Keratinocyte (primary cell): ENCODE measurements at regions not wholly inside any gene's neighbourhood (a gene's known extent, or its start where the extent isn't known, plus 50 kb on each side); places are given as distances from the start of the nearest gene placed in this dataset.

ENCODE experiments used
- DNase-seq: peaks from one replicate; pipeline ENCODE4 v3.0.0-alpha.2; 2011; ENCODE audit warnings: low read depth, missing footprints, low spot score
- FAIRE-seq: peaks from 2 replicates; lab custom pipeline; 2011; peaks lifted over from hg19 to GRCh38; lab: Jason Lieb, UNC
- H2AFZ ChIP-seq: 2 replicates; pipeline ENCODE4 v1.6.0; 2012; ENCODE audit warnings: low read length, control low read depth, inconsistent platforms; ENCODE audit not compliant: control insufficient read depth
- H3K27ac ChIP-seq: 2 replicates; pipeline ENCODE4 v1.5.1; 2011; ENCODE audit warnings: low read length; ENCODE audit not compliant: control insufficient read depth, insufficient read depth
- H3K27me3 ChIP-seq: 3 replicates; pipeline ENCODE4 v1.6.0; 2011; ENCODE audit warnings: low read length; ENCODE audit not compliant: control insufficient read depth, insufficient read depth; ENCODE audit errors: extremely low read depth
- H3K36me3 ChIP-seq, 2 experiments: 2 replicates in 1 of 2; 3 replicates in 1 of 2; pipeline ENCODE4 v1.5.1; 2011; ENCODE audit warnings: low read length in 2 of 2, mild to moderate bottlenecking in 1 of 2; ENCODE audit not compliant: control insufficient read depth in 2 of 2, insufficient read depth in 2 of 2; ENCODE audit errors: extremely low read depth in 1 of 2
- H3K4me1 ChIP-seq: 3 replicates; pipeline ENCODE4 v1.5.1; 2011; ENCODE audit warnings: low read length; ENCODE audit not compliant: control insufficient read depth, insufficient read depth; ENCODE audit errors: extremely low read depth
- H3K4me2 ChIP-seq: 3 replicates; pipeline ENCODE4 v1.6.0; 2011; ENCODE audit warnings: low read depth, low read length; ENCODE audit not compliant: control insufficient read depth, insufficient read depth; ENCODE audit errors: extremely low read depth
- H3K4me3 ChIP-seq, 3 experiments: fragments of 200-600 bp in 1 of 3; sonication (generic) in 1 of 3; 2 replicates in 2 of 3; 3 replicates in 1 of 3; pipeline ENCODE4 v1.5.1; 2011 to 2016; ENCODE audit warnings: low read length in 3 of 3, mild to moderate bottlenecking in 3 of 3, control low read depth in 2 of 3, inconsistent platforms in 1 of 3, low read depth in 1 of 3, mixed read lengths in 1 of 3, mixed run types in 1 of 3, moderate library complexity in 1 of 3; ENCODE audit not compliant: control insufficient read depth in 2 of 3, insufficient read depth in 2 of 3; ENCODE audit errors: extremely low read depth in 1 of 3
- H3K79me2 ChIP-seq: 2 replicates; pipeline ENCODE4 v1.6.0; 2012; ENCODE audit warnings: low read length; ENCODE audit not compliant: control insufficient read depth, insufficient read depth
- H3K9ac ChIP-seq: 3 replicates; pipeline ENCODE4 v1.6.0; 2011; ENCODE audit warnings: low read length; ENCODE audit not compliant: control insufficient read depth, insufficient read depth; ENCODE audit errors: extremely low read depth
- H3K9me1 ChIP-seq: 3 replicates; pipeline ENCODE4 v1.6.0; 2011; ENCODE audit warnings: low read length; ENCODE audit not compliant: control insufficient read depth, insufficient read depth; ENCODE audit errors: extremely low read depth
- H3K9me3 ChIP-seq: 2 replicates; pipeline ENCODE4 v1.5.1; 2012; ENCODE audit warnings: low read depth, low read length; ENCODE audit not compliant: control insufficient read depth
- H4K20me1 ChIP-seq: 3 replicates; pipeline ENCODE4 v1.6.0; 2011; ENCODE audit warnings: low read length; ENCODE audit not compliant: control insufficient read depth, insufficient read depth; ENCODE audit errors: extremely low read depth
- CTCF ChIP-seq, 3 experiments: IDR thresholded peaks in 1 of 3; conservative IDR thresholded peaks in 1 of 3; optimal IDR thresholded peaks in 1 of 3; 2 replicates in 2 of 3; 3 replicates in 1 of 3; pipeline versions ENCODE3 to v1.5.1; 2011; ENCODE audit warnings: low read length in 3 of 3, mild to moderate bottlenecking in 3 of 3, moderate library complexity in 2 of 3, control low read depth in 1 of 3, inconsistent platforms in 1 of 3; ENCODE audit not compliant: insufficient read depth in 2 of 3; ENCODE audit errors: extremely low read depth in 1 of 3
- EZH2 ChIP-seq: IDR thresholded peaks from one replicate; pipeline ENCODE4 v1.6.1; 2012; ENCODE audit warnings: inconsistent platforms, mild to moderate bottlenecking, low read length, moderate library complexity
- dilution Hi-C: fragments of 300-500 bp; cut with MboI; formaldehyde crosslinking; loops from one replicate; pipeline ENCODE4 v1.7.0; 2020; ENCODE audit warnings: low sequenced_read_pairs; ENCODE audit not compliant: extremely low pct_ligation_motif_present

- TF ChIP-seq EZH2 (no peak), CTCF (optimal IDR thresholded peaks at IDR 0.05 in 1 of 3, IDR thresholded peaks at IDR 0.05 in 1 of 3, conservative IDR thresholded peaks at IDR 0.05 in 1 of 3; ENCODE audit: extremely low read depth in 1 of 3, insufficient read depth in 2 of 3, low read length in 3 of 3) (no peak)
- Histone ChIP-seq H3K9me1 (no peaks in the 10 kb centered on the region), H3K4me3 (no peak overlapping the region), H3K4me1 (no peaks in the 10 kb centered on the region), H3K36me3 (no peaks in the 10 kb centered on the region), H3K79me2 (no peaks in the 10 kb centered on the region), H3K4me2 (no peak overlapping the region), H3K27ac (no peak overlapping the region), H3K9ac (no peak overlapping the region), H3K9me3 (no peaks in the 10 kb centered on the region), H2AFZ (no peak overlapping the region), H3K27me3 (no peaks in the 10 kb centered on the region), H4K20me1 (no peaks in the 10 kb centered on the region)
- FAIRE-seq = no peak
- DNase-seq = no peak
- dilution Hi-C loops = no loop called here
Measured at GRCh38 chr9:11269036-11269435, 656.2 kb upstream of the PTPRD start.

GRCh38 chr9:11275158-11275695 lies 662.4 kb upstream of the PTPRD start:
- no peak overlapping the region for H3K27ac ChIP-seq
- no peak overlapping the region for H3K9ac ChIP-seq
- H3K4me3 ChIP-seq = no peak overlapping the region
- no peak for TF ChIP-seq EZH2
- no peak for TF ChIP-seq CTCF (optimal IDR thresholded peaks at IDR 0.05 in 1 of 3, IDR thresholded peaks at IDR 0.05 in 1 of 3, conservative IDR thresholded peaks at IDR 0.05 in 1 of 3; ENCODE audit: extremely low read depth in 1 of 3, insufficient read depth in 2 of 3, low read length in 3 of 3)
- no peaks in the 10 kb centered on the region for H3K27me3 ChIP-seq
- H3K79me2 ChIP-seq = no peaks in the 10 kb centered on the region
- H3K4me2 ChIP-seq = no peak overlapping the region
- no peak for DNase-seq
- dilution Hi-C loops = no loop called here
- no peaks in the 10 kb centered on the region for H3K4me1 ChIP-seq
- no peak for FAIRE-seq
- no peaks in the 10 kb centered on the region for H3K36me3 ChIP-seq
- no peaks in the 10 kb centered on the region for H4K20me1 ChIP-seq
- no peak overlapping the region for H2AFZ ChIP-seq
- H3K9me1 ChIP-seq = no peaks in the 10 kb centered on the region
- no peaks in the 10 kb centered on the region for H3K9me3 ChIP-seq
